IPS DF 19.7 (cell line): ENCODE measurements at regions not wholly inside any gene's neighbourhood (a gene's known extent, or its start where the extent isn't known, plus 50 kb on each side); places are given as distances from the start of the nearest gene placed in this dataset.
A peak's percentile ranks its signal among the peaks of the same experiment; 100 is the strongest.
"Not testable (repeated sequence)": the region's sequence is repeated elsewhere in the genome, so short reads cannot be mapped to it uniquely, and the experiment has no call there.

ENCODE experiments used
- DNase-seq: peaks from one replicate; pipeline ENCODE4 v3.0.0-alpha.2; 2013; ENCODE audit warnings: low read depth, low spot score

DNA sequence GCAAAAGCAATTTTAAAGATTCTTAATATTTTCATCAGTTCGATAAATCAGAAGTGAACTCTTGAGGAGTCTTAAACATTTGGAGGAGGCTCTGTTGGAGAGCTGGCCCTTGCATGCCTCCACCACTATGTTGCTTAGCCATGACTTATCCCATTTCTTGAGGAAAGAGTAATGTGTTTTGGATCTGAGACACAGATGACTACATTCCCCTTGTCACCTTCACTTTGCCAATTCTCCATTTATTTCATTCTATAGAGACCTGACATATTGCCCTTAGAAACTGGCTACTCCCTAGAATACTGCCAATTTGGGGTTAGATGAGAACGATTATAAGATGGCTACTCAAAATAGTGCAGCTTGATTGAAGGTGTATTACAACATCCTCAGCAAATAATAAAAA, 157.4 kb upstream of the TMEM260 start:
- no peak for DNase-seq

GRCh38 chr14:56422703-56423213, 156.8 kb upstream of the TMEM260 start:
- peak; percentile 9 for DNase-seq

- no peak for DNase-seq
Measured at GRCh38 chr14:56423544-56423943, 156.1 kb upstream of the TMEM260 start.

- DNase-seq: no peak
Measured at GRCh38 chr14:56431013-56431412, 148.6 kb upstream of the TMEM260 start.

DNA sequence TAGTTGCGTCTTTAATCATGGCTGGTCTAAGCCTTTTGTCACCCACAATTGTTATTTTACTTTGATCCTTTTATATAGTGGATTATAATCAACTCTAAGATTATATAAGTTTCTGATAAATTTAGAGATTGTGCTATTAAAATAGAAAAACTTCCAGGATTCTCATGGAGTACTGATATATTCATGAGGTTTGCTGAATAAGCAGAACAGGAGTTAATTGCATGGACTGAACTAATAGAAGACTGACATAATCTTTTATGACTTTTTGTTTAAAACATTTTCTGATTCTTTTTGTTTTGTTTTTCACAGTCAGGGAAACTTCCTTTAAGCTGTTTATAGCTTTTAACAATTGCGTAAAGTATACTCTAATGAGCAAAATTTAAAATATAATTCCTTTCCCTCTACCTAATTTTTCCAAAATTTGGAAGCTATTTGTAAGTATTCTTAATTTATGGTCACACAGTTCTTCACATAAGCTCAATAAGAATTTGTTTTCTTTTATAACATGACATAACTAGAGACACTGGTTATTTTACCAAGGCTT, 129.9 kb upstream of the TMEM260 start:
- DNase-seq: no peak

GRCh38 chr14:56452940-56453339, 126.7 kb upstream of the TMEM260 start:
- DNase-seq: no peak

- DNase-seq: not testable (repeated sequence)
Measured at GRCh38 chr14:56454680-56455079, 124.9 kb upstream of the TMEM260 start.

GRCh38 chr14:56460469-56460868, 119.1 kb upstream of the TMEM260 start:
- no peak for DNase-seq

- DNase-seq: no peak
Measured at GRCh38 chr14:56461276-56462275, 118.0 kb upstream of the TMEM260 start.

- DNase-seq: no peak
Measured at GRCh38 chr14:56463271-56463890, 116.2 kb upstream of the TMEM260 start.

DNA sequence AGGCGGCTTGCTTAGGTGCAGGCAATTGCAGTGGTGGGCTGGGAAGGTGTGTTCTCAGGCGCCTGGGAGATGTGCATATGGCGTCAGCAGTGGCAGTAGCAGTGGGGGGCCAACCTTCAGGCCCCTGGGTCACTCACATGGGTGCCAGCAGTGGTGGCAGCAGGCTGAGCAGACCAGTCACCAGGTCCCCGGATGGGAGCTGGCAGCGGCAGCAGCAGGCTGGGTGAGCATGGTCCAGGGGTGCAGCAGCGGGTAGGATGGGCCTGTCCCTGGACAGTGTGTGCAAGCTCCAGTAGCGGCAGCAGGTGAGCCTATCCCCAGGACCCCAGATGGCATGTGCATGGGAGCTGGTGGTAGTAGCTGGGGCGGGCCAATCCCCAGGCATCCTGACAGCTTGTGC, 108.5 kb upstream of the TMEM260 start:
- no peak for DNase-seq

DNA sequence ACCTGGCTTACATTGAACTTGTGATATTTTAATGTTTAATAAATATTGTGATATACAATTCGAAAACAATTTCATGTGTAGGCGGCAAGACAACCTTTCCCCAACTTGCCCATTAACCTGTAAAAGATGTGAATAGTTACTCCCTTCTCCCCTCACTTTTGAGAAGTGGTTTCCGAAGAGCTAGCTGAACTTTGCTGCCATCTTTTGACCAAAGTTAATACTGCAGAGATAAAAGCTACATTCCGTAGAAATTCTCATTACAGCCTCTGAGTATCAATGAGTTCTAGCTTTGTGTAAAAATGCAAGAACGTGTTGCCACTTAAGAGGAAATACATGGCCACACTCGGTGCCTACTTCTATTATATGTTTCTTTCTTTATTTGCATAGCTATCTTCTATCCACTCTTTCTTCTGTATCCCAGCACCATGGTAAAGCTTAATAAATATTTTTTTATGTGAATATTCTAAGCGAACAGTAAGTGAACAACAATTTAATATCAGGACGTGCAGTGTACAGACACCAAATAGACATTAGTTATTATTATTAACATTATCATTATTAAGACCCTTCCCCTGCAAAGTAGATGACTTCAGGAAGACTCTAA, 105.1 kb upstream of the TMEM260 start:
- DNase-seq: peak; percentile 12

- DNase-seq: peak; percentile 59
Measured at GRCh38 chr14:56482310-56482911, 97.2 kb upstream of the TMEM260 start.

DNA sequence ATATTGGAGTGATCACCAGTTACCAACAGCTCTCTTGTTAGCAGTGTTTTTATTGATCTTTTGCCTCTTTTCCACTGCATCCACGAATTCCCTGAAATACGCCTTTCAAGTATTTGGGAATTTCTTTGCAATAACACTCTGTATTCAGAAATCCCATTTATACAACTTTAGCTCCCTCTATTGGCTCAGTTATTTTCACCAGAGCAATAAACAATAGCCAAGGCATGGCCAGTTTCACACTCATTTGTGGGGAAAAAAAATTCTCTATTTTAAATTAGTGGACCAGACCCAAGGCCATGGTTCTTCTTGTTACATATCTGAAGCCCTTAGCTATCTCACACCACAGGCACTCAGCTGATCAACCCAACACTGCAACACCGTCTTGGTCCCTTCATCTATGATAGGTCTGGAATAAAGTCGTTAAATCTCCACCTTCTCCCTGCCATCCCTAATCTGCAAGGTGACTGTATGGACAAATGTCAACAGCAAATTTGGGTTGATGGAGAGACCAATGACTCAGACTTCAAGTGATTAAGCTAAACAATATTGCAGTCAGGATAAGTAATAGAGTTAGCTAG, 92.4 kb upstream of the TMEM260 start:
- no peak for DNase-seq

GRCh38 chr14:56487761-56488160, 91.8 kb upstream of the TMEM260 start:
- DNase-seq: no peak

GRCh38 chr14:56488306-56488705, 91.3 kb upstream of the TMEM260 start:
- no peak for DNase-seq

DNA sequence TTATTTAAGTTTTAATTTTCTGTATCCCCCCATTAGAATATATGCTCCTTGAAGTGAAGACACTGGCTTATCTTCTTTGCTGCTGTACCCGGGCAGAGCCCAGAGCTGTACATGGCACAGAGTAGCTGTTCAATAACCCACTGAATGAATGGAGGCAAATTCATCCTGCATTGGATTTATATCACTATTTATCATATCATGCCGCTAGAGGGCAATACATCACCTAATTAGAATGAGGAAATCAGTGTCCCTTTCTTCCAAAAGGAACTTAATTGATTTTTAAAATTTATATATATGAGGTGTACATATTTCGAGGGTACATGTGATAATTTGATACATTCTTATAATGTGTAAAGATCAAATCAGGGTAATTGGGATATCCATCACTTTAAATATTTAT, 89.2 kb upstream of the TMEM260 start:
- DNase-seq: no peak

GRCh38 chr14:56491299-56492285, 88.0 kb upstream of the TMEM260 start:
- DNase-seq: peak; percentile 74

DNA sequence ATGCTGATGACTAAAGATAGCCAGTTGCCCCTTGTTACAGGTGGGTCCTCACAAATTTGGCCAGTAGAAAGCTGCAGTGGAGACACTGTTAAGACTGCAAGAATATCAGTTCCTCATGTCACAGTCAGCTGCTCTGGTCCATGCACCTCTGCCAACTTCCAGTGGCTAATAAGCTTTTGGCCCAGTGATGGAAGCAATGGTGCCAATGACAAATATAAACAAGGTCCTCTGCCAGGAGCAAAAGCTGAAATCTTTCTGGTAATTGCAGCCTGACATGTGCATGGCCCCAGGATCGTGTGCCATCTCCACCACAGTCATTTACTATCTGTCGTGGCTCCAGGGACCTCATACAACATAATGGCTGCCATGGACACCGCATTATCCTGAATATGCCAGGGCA, 85.4 kb upstream of the TMEM260 start:
- DNase-seq: no peak

DNA sequence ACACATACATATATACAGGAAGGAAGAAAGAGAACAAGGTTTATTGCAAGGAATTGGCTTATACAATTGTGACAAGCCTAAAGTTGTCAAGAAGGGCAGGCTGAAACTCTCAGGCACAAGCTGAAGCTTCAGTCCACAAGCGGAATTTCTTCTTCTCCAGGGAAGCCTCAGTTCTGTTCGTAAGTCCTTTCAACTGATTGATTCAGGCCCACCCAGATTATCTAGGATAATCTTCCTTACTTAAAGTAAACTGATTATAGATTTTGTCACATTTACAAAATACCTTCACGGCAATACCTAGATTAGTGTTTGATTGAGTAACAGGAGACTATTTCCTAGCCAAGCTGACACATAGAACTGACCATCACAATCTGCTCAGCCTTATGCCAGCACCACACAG, 81.5 kb upstream of the TMEM260 start:
- DNase-seq: no peak
